Keratinocyte (primary cell): ENCODE measurements at regions not wholly inside any gene's neighbourhood (a gene's known extent, or its start where the extent isn't known, plus 50 kb on each side); places are given as distances from the start of the nearest gene placed in this dataset.

ENCODE experiments used
- EZH2 ChIP-seq: IDR thresholded peaks from one replicate; pipeline ENCODE4 v1.6.1; 2012; ENCODE audit warnings: inconsistent platforms, mild to moderate bottlenecking, low read length, moderate library complexity
- TF ChIP-seq, protein P1 (sequence below), 3 experiments: IDR thresholded peaks in 1 of 3; conservative IDR thresholded peaks in 1 of 3; optimal IDR thresholded peaks in 1 of 3; 2 replicates in 2 of 3; 3 replicates in 1 of 3; pipeline versions ENCODE3 to v1.5.1; 2011; ENCODE audit warnings: low read length in 3 of 3, mild to moderate bottlenecking in 3 of 3, moderate library complexity in 2 of 3, control low read depth in 1 of 3, inconsistent platforms in 1 of 3; ENCODE audit not compliant: insufficient read depth in 2 of 3; ENCODE audit errors: extremely low read depth in 1 of 3

DNA sequence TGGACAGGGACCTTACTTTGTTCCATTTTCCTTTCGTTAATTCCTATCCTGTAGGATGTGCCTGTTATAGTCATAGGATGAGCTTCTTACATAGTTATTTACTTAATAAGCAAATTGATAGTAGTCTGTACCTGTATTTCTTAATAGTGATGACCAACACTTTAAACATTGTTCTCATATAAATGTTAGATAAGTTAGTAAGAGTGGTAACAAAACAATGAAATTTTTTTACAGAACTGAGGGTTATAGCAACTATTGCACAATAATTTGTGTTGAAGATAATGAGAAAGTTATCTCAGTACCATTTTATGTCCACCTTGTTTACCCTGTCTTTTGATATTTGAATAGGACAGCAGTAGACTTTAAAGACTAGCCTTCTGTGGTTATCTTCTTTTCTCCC, 162.9 kb upstream of the ELL2 start:
- TF ChIP-seq, protein P1, sequence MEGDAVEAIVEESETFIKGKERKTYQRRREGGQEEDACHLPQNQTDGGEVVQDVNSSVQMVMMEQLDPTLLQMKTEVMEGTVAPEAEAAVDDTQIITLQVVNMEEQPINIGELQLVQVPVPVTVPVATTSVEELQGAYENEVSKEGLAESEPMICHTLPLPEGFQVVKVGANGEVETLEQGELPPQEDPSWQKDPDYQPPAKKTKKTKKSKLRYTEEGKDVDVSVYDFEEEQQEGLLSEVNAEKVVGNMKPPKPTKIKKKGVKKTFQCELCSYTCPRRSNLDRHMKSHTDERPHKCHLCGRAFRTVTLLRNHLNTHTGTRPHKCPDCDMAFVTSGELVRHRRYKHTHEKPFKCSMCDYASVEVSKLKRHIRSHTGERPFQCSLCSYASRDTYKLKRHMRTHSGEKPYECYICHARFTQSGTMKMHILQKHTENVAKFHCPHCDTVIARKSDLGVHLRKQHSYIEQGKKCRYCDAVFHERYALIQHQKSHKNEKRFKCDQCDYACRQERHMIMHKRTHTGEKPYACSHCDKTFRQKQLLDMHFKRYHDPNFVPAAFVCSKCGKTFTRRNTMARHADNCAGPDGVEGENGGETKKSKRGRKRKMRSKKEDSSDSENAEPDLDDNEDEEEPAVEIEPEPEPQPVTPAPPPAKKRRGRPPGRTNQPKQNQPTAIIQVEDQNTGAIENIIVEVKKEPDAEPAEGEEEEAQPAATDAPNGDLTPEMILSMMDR (optimal IDR thresholded peaks at IDR 0.05 in 1 of 3, IDR thresholded peaks at IDR 0.05 in 1 of 3, conservative IDR thresholded peaks at IDR 0.05 in 1 of 3; ENCODE audit: extremely low read depth in 1 of 3, insufficient read depth in 2 of 3, low read length in 3 of 3) = no peak
- no peak for TF ChIP-seq EZH2
